Liver (tissue), 8 donors: ENCODE measurements at regions not wholly inside any gene's neighbourhood (a gene's known extent, or its start where the extent isn't known, plus 50 kb on each side); places are given as distances from the start of the nearest gene placed in this dataset.

Experiments
- DNase-seq: peaks from one replicate; pipeline ENCODE4 v3.0.0-alpha.2; 2017; ENCODE audit warnings: low spot score
- H3K27ac ChIP-seq, 2 donors: one replicate each; pipeline ENCODE4 v1.7.0; 2013; ENCODE audit warnings: inconsistent platforms in 2 of 2, low read length in 2 of 2, control low read depth in 1 of 2, low read depth in 1 of 2, mild to moderate bottlenecking in 1 of 2
- H3K27me3 ChIP-seq, 4 donors: one replicate each; pipeline versions ENCODE4 v1.6.1 to v1.7.0; 2013; ENCODE audit warnings: low read length in 3 of 4, inconsistent platforms in 1 of 4, mild to moderate bottlenecking in 1 of 4, moderate library complexity in 1 of 4; ENCODE audit not compliant: control insufficient read depth in 4 of 4, insufficient read depth in 4 of 4
- H3K36me3 ChIP-seq, 4 donors: one replicate each; pipeline versions ENCODE4 v1.6.1 to v1.7.0; 2013; ENCODE audit warnings: low read length in 3 of 4, mild to moderate bottlenecking in 3 of 4, low read depth in 1 of 4, moderate library complexity in 1 of 4; ENCODE audit not compliant: control insufficient read depth in 4 of 4, insufficient read depth in 3 of 4
- H3K4me1 ChIP-seq, 4 donors: one replicate each; pipeline versions ENCODE4 v1.6.1 to v1.7.0; 2013; ENCODE audit warnings: low read length in 3 of 4, mild to moderate bottlenecking in 3 of 4, moderate library complexity in 1 of 4; ENCODE audit not compliant: control insufficient read depth in 4 of 4, insufficient read depth in 4 of 4
- H3K4me3 ChIP-seq, 3 donors: one replicate each; pipeline versions ENCODE4 v1.6.1 to v1.7.0; 2013; ENCODE audit warnings: low read length in 3 of 3, control low read depth in 1 of 3, low read depth in 1 of 3, mild to moderate bottlenecking in 1 of 3
- H3K9ac ChIP-seq, 2 donors: one replicate each; pipeline ENCODE4 v1.7.0; 2013; ENCODE audit warnings: low read length in 2 of 2, mild to moderate bottlenecking in 2 of 2, moderate library complexity in 2 of 2, control low read depth in 1 of 2, low read depth in 1 of 2
- H3K9me3 ChIP-seq, 4 donors: one replicate each; pipeline versions ENCODE4 v1.6.1 to v1.7.0; 2013; ENCODE audit warnings: low read length in 3 of 4; ENCODE audit not compliant: control insufficient read depth in 4 of 4
- CTCF ChIP-seq: fragments of 150-350 bp; IDR thresholded peaks from 2 replicates; pipeline ENCODE4 v1.5.1; 2017; ENCODE audit warnings: improper control_type of control experiment, low read depth, low read length; ENCODE audit not compliant: missing input control
- FOXA1 ChIP-seq: IDR thresholded peaks from 2 replicates; pipeline ENCODE4 v1.6.1; 2016; ENCODE audit warnings: antibody characterized with exemption
- FOXA2 ChIP-seq: IDR thresholded peaks from 2 replicates; pipeline ENCODE4 v1.6.1; 2016; ENCODE audit warnings: antibody characterized with exemption
- HNF4A ChIP-seq, 2 donors: conservative IDR thresholded peaks; 2 replicates each; pipeline ENCODE4 v1.6.1; 2016; ENCODE audit warnings: antibody characterized with exemption in 2 of 2, mild to moderate bottlenecking in 2 of 2
- HNF4G ChIP-seq: IDR thresholded peaks from 2 replicates; pipeline ENCODE4 v1.6.1; 2016; ENCODE audit warnings: antibody characterized with exemption
- MAX ChIP-seq: IDR thresholded peaks from 2 replicates; pipeline ENCODE4 v1.6.1; 2016; ENCODE audit warnings: antibody characterized with exemption
- RAD21 ChIP-seq, 2 donors: IDR thresholded peaks; 2 replicates each; pipeline ENCODE4 v1.6.1; 2016; ENCODE audit warnings: antibody characterized with exemption in 2 of 2, mild to moderate bottlenecking in 2 of 2
- REST ChIP-seq: IDR thresholded peaks from 2 replicates; pipeline ENCODE4 v1.6.1; 2016; ENCODE audit warnings: antibody characterized with exemption, mild to moderate bottlenecking
- RXRA ChIP-seq, 2 donors: IDR thresholded peaks; 2 replicates each; pipeline ENCODE4 v1.6.1; 2017 to 2018; ENCODE audit warnings: antibody characterized with exemption in 2 of 2, mild to moderate bottlenecking in 1 of 2
- SP1 ChIP-seq: IDR thresholded peaks from 2 replicates; pipeline ENCODE4 v1.6.1; 2018; ENCODE audit warnings: antibody characterized with exemption, mild to moderate bottlenecking
- TAF1 ChIP-seq: conservative IDR thresholded peaks from 2 replicates; pipeline ENCODE4 v1.6.1; 2016; ENCODE audit warnings: antibody characterized with exemption, mild to moderate bottlenecking
- YY1 ChIP-seq: IDR thresholded peaks from 2 replicates; pipeline ENCODE4 v1.6.1; 2016; ENCODE audit warnings: antibody characterized with exemption, mild to moderate bottlenecking
- WGBS: extraction: QIAGEN DNeasy Blood & Tissue Kit; methylation state at CpG from one replicate; pipeline ENCODE4 v1.1.7; 2013; 5-methylcytosine and 5-hydroxymethylcytosine counted together
- donor health status: healthy.
- donor health status: healthy.
- donor health status: healthy.
- donor health status: healthy.
- donor health status: healthy.

GRCh38 chr6:149197482-149197881 lies 120.0 kb upstream of the TAB2 start:
- Histone ChIP-seq H3K36me3 (no peaks in the 10 kb centered on the region), H3K9ac (no peak overlapping the region), H3K27ac (no peak overlapping the region), H3K27me3 (no peaks in the 10 kb centered on the region), H3K4me3 (no peak overlapping the region), H3K9me3 (peaks cover 0 to 3% (median 2%) of the 10 kb centered on the region in 4 donors), H3K4me1 (no peaks in the 10 kb centered on the region)
- no peak for DNase-seq
- TF ChIP-seq REST (no peak), FOXA2 (no peak), HNF4A (conservative IDR thresholded peaks at IDR 0.05) (no peak), FOXA1 (no peak), YY1 (no peak), SP1 (no peak), HNF4G (no peak), RAD21 (IDR thresholded peaks at IDR 0.05) (no peak), RXRA (IDR thresholded peaks at IDR 0.05) (no peak), TAF1 (no peak), CTCF (no peak)

- no peak overlapping the region for H3K27ac ChIP-seq
- H3K4me1 ChIP-seq = no peaks in the 10 kb centered on the region
- no peaks in the 10 kb centered on the region for H3K27me3 ChIP-seq
- WGBS = 93% methylated on average over 3 of the region's 3 CpGs
- TF ChIP-seq MAX = no peak
- no peak for TF ChIP-seq CTCF
- no peaks in the 10 kb centered on the region for H3K36me3 ChIP-seq
- DNase-seq = no peak
- no peak overlapping the region for H3K9ac ChIP-seq
- H3K9me3 ChIP-seq = peaks cover 0 to 3% (median 2%) of the 10 kb centered on the region in 4 donors
- no peak overlapping the region for H3K4me3 ChIP-seq
Observed at GRCh38 chr6:149198265-149198664, 119.2 kb upstream of the TAB2 start.
